MCF 10A (cell line): ENCODE measurements at regions not wholly inside any gene's neighbourhood (a gene's known extent, or its start where the extent isn't known, plus 50 kb on each side); places are given as distances from the start of the nearest gene placed in this dataset.
A peak's percentile ranks its signal among the peaks of the same experiment; 100 is the strongest.

ENCODE experiments used
- BruUV-seq: library from RNA; stranded (reverse); fragments of 400-500 nt; replicated peaks from 2 replicates; lab custom pipeline; 2021; lab: Mats Ljungman, UMichigan
- CTCF ChIA-PET: fragments of 300-600 bp; sonication (Branson Sonifier 250); formaldehyde crosslinking; extraction: SDS; loops from one replicate; lab custom pipeline; 2021; ENCODE audit warnings: antibody characterized with exemption, inconsistent platforms; lab: Yijun Ruan, JAX
- POLR2A ChIA-PET: fragments of 300-600, 350-650 bp; sonication (Branson Sonifier 250); formaldehyde crosslinking; extraction: SDS; loops from one replicate; lab custom pipeline; 2020; ENCODE audit warnings: antibody characterized with exemption, inconsistent platforms; lab: Yijun Ruan, JAX
- DNase-seq: peaks from one replicate; pipeline ENCODE4 v3.0.0-alpha.2; 2018; ENCODE audit not compliant: unreplicated experiment
- H3K27ac Mint-ChIP-seq: one replicate; pipeline ENCODE4 v1.8.0; 2022; ENCODE audit warnings: mild to moderate bottlenecking, low read depth, mixed read lengths; ENCODE audit not compliant: unreplicated experiment
- H3K27me3 Mint-ChIP-seq: one replicate; pipeline ENCODE4 v1.8.0; 2022; ENCODE audit warnings: mixed read lengths; ENCODE audit not compliant: insufficient read depth, unreplicated experiment
- H3K36me3 Mint-ChIP-seq: one replicate; pipeline ENCODE4 v1.8.0; 2022; ENCODE audit warnings: mild to moderate bottlenecking, moderate library complexity, mixed read lengths; ENCODE audit not compliant: insufficient read depth, unreplicated experiment
- H3K4me1 Mint-ChIP-seq: one replicate; pipeline ENCODE4 v1.8.0; 2022; ENCODE audit warnings: mixed read lengths; ENCODE audit not compliant: insufficient read depth, unreplicated experiment
- H3K4me3 Mint-ChIP-seq: one replicate; pipeline ENCODE4 v1.8.0; 2022; ENCODE audit warnings: mild to moderate bottlenecking, moderate library complexity, mixed read lengths; ENCODE audit not compliant: unreplicated experiment
- H3K9me3 Mint-ChIP-seq: one replicate; pipeline ENCODE4 v1.8.0; 2022; ENCODE audit warnings: mixed read lengths; ENCODE audit not compliant: unreplicated experiment
- intact Hi-C: fragments of 100-400 bp; cut with micrococcal nuclease; formaldehyde crosslinking; loops from 2 replicates; pipeline ENCODE4 v1.14.1; 2022
- TF ChIP-seq, protein P1 (sequence below): fragments of 200-600 bp; IDR thresholded peaks from one replicate; pipeline ENCODE4 v1.8.0; 2022; ENCODE audit warnings: antibody characterized with exemption, mild to moderate bottlenecking; ENCODE audit not compliant: unreplicated experiment

DNA sequence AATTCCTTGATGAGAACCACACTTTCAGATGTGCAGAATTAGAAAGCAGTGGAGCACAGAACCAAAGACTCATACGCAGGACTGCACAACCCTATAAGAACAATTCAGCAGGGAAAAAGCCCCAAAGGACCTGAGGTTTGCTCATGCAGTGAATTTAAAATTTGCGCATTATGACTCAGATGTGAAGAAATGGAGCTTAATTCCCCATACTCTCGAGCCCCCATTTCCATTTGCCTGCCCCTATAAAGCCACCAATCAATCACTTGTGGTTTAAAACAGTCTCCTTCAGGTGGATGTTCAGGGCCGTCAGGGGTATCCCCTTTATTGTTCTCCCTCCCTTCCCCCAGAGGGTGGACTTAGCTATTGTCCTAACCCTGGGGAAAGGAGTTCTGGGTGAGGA is 221.2 kb downstream of the IGSF11 start:
- Mint-ChIP-seq H3K27me3 (no peaks in the 10 kb centered on the region), H3K4me1 (peaks cover 14% of the 10 kb centered on the region), H3K9me3 (no peaks in the 10 kb centered on the region), H3K27ac (no peak overlapping the region), H3K36me3 (no peaks in the 10 kb centered on the region), H3K4me3 (no peak overlapping the region)
- TF ChIP-seq, protein P1, sequence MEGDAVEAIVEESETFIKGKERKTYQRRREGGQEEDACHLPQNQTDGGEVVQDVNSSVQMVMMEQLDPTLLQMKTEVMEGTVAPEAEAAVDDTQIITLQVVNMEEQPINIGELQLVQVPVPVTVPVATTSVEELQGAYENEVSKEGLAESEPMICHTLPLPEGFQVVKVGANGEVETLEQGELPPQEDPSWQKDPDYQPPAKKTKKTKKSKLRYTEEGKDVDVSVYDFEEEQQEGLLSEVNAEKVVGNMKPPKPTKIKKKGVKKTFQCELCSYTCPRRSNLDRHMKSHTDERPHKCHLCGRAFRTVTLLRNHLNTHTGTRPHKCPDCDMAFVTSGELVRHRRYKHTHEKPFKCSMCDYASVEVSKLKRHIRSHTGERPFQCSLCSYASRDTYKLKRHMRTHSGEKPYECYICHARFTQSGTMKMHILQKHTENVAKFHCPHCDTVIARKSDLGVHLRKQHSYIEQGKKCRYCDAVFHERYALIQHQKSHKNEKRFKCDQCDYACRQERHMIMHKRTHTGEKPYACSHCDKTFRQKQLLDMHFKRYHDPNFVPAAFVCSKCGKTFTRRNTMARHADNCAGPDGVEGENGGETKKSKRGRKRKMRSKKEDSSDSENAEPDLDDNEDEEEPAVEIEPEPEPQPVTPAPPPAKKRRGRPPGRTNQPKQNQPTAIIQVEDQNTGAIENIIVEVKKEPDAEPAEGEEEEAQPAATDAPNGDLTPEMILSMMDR: no peak
- no TSS peak for BruUV-seq
- no peak for DNase-seq
- intact Hi-C loops: loop anchor here (10.0 kb wide), 3 partner anchors 279 to 1759 kb away; no protein-coding TSS in a partner anchor
- CTCF ChIA-PET: interaction anchor here (0.6 to 1.5 kb wide), 3 partner anchors 163 to 816 kb away, joined by 3 to 5 read pairs (median 3); no protein-coding TSS in a partner anchor
- POLR2A ChIA-PET: no interaction called here

DNA sequence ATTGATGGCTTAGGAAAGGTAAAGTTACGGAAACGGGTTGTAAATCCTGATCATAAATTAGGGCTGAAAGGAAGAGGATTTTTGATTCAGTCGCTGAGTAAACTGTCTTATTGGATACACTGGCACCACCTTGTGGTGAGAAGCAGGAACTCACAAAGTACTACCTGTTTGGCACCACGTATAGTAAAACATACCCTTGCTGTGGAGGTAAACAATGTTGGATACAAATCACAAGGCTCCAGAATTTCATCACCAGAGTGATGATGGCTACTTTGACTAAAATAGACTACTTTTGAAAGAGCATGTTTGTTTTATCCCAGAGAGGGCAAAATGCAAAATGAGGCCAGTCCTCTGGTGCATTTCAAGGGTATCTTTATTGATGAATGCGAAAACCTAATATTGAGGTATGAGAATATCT is 216.9 kb downstream of the IGSF11 start:
- peak; percentile 76 for DNase-seq
- H3K9me3 Mint-ChIP-seq: no peaks in the 10 kb centered on the region
- H3K36me3 Mint-ChIP-seq: no peaks in the 10 kb centered on the region
- H3K4me1 Mint-ChIP-seq: peaks cover 17% of the 10 kb centered on the region
- intact Hi-C loops: loop anchor here (1.0 to 10.0 kb wide), 6 partner anchors 180 to 1800 kb away; no protein-coding TSS in a partner anchor
- TF ChIP-seq, protein P1: peak; percentile 70
- ChIA-PET CTCF (interaction anchor here (0.7 to 1.5 kb wide), 5 partner anchors 10 to 805 kb away, joined by 3 to 5 read pairs (median 3); no protein-coding TSS in a partner anchor), POLR2A (no interaction called here)
- peak overlapping the region; percentile 36 for H3K27ac Mint-ChIP-seq
- H3K27me3 Mint-ChIP-seq: no peaks in the 10 kb centered on the region
- H3K4me3 Mint-ChIP-seq: no peak overlapping the region
- BruUV-seq: no TSS peak

DNA sequence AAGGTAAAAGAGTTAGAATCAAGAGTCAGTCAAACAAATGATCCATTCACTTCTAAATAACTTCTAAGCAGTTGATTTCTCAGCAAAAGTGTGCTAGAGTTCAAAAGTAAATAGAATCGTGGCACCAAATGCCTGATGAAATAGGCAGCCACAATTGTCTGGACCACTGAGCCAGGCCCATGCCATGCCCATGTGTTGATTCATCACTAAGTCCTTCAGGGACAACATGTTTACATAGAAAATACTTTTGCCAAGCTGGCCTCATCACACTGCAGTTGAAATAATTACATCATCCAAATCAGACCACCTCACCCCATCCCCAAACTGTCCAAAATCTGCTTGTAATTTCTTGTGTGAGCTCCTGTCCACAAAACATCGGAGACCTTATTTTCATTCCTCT is 216.3 kb downstream of the IGSF11 start:
- no peak overlapping the region for H3K4me3 Mint-ChIP-seq
- no peaks in the 10 kb centered on the region for H3K36me3 Mint-ChIP-seq
- BruUV-seq: no TSS peak
- CTCF ChIA-PET: interaction anchor here (0.6 to 1.5 kb wide), 9 partner anchors 9 to 1643 kb away, joined by 3 to 5 read pairs (median 3); no protein-coding TSS in a partner anchor
- POLR2A ChIA-PET: no interaction called here
- intact Hi-C loops: loop anchor here (5.0 to 10.0 kb wide), 4 partner anchors 284 to 1801 kb away; no protein-coding TSS in a partner anchor
- H3K27ac Mint-ChIP-seq: peak overlapping the region; percentile 36
- peaks cover 17% of the 10 kb centered on the region for H3K4me1 Mint-ChIP-seq
- H3K9me3 Mint-ChIP-seq: no peaks in the 10 kb centered on the region
- TF ChIP-seq, protein P1: no peak
- peak; percentile 24 for DNase-seq
- H3K27me3 Mint-ChIP-seq: no peaks in the 10 kb centered on the region

DNA sequence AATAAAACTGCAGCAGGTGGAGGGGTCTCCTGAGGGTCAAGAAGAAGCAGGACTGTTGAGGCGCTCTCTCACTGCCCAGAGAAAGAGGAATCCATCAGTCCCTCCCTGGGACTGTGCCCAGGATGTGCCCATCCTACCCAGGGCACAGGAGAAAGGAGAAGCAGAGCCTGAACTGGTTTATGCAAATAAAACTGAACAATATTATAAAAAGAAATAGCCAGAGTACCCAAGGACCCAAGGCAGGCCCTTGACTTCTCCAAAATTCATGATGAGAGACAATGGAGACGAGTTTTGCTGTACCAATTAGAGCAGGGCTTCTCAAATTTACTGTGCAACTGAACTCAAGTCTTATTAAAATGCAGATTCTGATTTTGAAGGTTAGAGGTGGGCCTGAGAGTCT is 211.0 kb downstream of the IGSF11 start:
- Mint-ChIP-seq H3K27me3 (no peaks in the 10 kb centered on the region), H3K27ac (no peak overlapping the region), H3K4me3 (no peak overlapping the region), H3K36me3 (no peaks in the 10 kb centered on the region), H3K4me1 (peaks cover 2% of the 10 kb centered on the region), H3K9me3 (no peaks in the 10 kb centered on the region)
- CTCF ChIA-PET: no interaction called here
- intact Hi-C loops: no loop called here
- DNase-seq: no peak
- POLR2A ChIA-PET: no interaction called here
- TF ChIP-seq, protein P1: no peak
- BruUV-seq: no TSS peak
